Medulla oblongata (tissue), 1 donor: ENCODE measurements at regions not wholly inside any gene's neighbourhood (a gene's known extent, or its start where the extent isn't known, plus 50 kb on each side); places are given as distances from the start of the nearest gene placed in this dataset.

Experiments
- DNase-seq: peaks from one replicate; pipeline ENCODE4 v3.0.0-alpha.2; 2015; ENCODE audit errors: extremely low spot score

DNA sequence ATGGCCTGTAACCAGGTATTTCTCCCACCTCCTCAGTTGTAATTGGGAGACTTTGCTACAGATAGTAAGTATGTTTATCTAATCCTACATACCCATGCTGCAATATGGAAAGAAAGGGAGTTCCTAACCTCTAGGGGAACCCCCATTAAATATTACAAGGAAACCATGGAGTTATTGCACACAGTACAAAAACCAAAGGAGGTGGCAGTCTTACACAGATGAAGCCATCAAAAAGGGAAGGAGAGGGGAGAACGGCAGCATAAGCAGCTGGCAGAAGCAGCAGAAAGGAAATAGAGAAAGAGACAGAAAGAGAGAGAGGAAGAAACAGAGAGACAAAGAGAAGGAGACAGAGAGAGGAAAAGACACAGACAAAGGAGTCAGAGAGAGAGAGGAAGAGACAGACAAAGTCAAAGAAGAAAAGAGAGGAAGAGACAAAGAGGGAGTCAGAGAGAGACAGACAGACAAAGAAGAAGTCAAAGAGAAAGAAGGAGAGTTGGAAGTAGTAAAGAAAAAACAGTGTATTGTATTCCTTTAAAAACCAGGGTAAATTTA is 142.9 kb downstream of the FASLG start:
- DNase-seq, result no peak

DNA sequence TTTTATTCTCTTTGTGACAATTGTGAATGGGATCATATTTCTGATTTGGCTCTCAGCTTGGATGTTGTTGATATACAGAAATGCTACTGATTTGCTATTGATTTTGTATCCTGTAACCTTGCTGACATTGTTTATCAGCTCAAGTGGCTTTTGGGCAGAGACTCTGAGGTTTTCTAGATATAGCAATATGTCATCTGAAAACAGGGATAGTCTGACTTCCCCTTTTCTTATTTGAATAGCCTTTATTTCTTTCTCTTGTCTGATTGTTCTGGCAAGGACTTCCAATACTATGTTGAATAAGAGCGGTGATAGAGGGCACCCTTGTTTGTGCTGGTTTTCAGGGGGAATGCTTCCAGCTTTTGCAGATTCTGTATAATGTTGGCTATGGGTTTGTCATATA is 150.8 kb downstream of the FASLG start:
- DNase-seq, result no peak

DNA sequence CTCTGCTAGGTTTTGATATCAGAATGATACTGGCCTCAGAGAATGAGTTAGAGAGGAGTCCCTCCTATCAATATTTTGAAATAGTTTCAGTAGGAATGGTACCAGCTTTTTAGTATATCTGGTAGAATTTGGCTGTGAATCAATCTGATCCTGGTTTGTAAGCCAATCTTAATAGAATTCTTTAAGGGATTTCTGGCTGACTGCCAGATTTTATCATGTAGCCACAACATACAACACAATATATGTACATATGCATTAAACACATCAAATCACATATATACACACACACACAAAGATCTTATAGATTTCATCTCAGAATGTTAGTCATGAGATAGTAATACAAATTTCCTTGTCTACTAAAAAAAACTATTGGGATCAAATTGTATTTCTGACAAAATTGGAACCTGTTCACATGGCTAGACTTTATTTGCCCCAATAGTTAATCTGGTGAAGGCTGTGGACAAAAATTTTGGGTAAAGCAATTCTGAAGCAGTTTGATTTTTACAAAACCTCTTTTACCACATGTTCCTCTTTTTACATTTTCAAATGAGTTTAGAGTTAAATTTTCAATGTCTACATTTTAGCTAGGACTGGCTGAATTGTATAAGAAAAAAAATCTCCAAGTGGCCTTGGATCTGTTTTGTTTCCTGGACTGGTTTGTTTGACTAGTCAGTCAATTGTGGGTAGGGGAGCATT is 151.7 kb downstream of the FASLG start:
- no peak for DNase-seq

DNA sequence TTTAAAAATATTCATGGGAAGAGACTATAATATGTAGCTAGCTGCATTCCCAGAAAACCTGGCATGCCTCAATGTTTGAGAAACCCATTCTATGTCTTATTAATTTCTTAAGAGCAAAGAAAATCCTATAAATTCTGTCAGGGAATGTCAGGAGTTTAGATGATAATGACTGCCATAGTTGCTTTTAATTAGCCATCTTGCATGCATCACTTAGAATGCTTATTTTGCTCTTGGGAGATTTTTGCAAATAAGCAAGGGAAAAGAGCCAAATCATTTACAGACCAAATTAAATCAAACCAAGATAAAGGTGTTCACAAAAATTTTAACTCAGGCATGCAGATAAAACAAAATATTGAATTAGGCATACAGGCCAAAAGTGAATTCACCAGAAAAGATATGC is 152.8 kb downstream of the FASLG start:
- no peak for DNase-seq

DNA sequence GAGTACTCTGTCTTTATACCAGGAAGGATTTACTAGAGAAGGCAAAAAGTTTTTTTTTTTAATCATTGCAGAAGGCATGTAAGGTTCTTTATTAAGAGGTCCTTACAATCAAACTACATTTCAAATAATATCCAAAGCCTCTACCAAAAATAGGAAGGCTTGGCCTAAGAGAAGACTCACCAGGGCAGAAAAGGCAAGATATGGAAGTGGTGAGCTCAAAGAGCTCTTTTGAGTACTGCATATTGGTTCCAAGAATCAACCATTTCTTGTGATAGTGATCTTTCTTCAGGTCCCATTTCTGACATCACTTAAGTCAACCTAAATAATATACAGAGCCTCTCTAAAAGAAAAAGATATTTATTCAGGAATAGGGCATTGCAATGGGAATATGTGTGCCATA is 153.2 kb downstream of the FASLG start:
- no peak for DNase-seq

DNA sequence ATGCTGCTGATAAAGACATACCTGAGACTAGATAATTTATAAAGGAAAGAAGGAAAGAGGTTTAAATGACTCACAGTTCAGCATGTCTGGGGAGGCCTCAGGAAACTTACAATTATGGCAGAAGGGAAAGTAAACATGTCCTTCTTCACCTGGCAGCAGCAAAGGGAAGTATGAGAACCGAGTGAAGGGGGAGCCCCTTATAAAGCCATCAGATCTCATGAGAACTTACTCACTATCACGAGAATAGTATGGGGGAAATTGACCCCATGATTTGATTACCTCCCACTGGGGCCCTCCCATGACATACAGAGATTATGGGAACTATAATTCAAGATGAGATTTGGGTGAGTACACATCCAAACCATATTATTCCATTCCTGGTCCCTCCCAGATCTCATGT is 154.4 kb downstream of the FASLG start:
- no peak for DNase-seq

DNA sequence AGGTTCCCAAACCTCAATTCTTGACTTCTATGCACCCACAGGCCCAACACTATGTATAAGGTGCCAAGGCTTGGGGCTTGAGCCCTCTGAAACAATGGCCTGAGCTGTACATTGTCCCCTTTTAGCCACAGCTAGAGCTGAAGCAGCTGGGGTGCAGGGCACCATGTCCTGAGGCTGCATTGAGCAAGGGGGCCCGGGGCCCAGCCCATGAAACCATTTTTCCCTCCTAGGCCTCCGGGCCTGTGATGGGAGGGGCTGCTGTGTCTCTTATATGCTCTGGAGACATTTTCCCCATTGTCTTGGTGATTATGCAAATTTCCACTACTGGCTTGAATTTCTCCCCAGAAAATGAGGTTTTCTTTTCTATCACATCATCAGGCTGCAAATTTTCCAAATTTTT is 155.5 kb downstream of the FASLG start:
- DNase-seq, result no peak

DNA sequence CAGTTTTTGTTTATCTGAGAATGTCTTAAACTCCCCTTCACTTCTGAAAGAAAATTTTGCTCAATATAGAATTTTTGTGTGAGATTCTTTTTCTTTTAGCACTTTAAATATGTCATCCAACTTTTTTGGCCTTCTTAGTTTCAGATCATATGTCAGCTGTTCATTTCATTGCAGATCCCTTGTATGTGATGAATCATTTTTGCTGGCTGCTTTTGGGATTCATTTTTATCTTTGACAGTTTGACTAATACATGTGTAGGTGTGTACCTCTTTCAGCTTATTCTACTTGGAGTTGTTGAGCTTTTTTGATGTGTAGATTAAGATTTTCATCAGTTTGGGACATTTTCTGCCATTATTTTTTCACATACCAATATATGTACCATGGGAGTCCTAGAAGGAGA is 156.8 kb downstream of the FASLG start:
- DNase-seq, result no peak

DNA sequence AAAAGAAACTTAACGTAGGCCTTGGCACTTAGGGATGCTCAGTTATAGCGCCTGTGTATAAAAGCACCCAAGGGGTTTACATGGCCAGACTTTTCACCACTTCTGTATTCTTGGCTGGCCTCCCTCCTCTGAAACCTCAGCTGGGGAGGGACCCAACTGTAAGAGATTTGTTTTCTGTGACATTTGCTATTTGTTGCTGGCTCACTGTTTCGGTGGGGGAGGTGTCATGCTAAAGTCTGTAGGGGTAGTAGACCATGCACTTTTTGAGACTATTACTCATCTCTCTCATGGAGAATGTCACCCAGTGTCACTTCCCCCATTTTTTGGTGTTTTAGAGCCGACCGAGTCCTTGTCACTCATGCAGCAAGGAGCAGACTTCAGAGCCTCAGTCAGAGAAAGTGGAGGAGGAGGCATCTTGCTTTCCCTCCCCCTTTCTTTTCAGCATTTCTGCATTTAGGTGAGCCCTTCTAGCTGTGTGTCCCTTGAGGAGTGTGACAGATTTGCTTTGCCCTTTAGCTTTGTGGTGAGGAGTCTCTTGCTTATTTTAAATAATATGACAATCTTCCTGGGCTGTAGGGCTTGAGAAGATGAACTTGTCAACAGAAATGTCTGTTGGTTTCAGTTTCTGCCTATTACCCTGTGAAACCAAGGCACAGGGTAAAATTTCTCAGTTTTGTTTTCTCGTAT is 160.1 kb downstream of the FASLG start:
- DNase-seq, result peak; percentile 59

DNA sequence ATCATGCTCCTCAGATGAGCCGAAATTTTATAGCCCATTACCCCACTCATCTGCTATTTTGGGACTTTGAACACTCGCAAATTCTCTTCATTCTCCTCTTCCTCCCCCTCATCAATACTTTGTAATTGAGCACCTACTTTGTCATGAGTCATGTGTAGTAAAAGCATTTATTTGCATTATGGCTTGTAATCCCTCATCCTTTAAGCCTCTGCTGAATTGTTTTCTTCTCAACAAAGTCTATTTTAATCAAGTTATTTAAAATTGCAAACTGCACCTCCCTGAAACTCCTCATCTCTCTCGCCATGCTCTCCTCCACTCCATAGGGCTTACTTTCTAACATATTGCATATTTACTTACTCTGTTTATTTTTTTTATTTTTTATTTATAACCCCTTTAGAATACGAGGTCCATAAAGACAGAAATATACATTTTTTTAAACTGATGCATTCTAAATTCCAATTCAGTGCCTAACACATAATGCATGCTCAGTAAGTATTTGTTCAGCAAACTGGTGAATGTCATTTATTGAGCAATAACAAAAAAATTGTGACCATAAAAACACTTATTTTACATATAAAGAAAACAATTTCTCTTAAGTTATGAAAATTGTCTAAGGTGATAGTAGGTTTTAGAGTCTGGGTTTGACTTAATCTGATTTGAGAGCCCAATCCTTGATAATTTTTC is 161.7 kb downstream of the FASLG start:
- no peak for DNase-seq

DNA sequence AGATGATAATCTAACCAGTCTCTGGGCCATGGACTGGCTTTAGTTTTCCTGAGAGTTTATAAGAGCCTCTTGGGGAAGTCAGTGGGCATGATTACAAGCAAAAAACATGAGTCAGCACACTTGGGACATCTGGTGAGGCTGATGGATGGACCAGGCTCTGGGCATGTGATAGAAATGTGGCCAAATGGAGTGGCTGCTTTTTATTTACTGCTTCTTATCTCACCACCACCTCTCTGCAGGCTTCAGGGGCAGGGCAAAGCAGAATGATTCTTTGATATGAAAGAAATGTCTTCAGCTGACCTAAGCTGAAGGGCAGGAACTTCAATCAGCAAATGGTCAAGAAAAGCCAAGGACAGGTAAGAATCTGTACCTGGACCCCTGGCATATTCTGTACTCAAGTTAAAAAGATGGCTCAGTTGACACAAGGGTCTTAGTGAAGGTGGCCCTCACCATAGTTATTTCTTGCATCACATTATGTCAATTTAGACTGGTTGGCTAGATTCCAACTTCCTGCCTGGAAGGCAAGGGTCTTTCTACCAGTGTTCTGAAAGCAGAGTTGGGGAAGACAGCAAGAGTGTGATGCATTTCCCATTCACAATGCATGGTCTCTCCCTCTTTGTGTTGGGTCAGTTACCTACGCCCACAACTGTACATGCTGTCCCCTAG is 162.8 kb downstream of the FASLG start:
- peak; percentile 75 for DNase-seq

DNA sequence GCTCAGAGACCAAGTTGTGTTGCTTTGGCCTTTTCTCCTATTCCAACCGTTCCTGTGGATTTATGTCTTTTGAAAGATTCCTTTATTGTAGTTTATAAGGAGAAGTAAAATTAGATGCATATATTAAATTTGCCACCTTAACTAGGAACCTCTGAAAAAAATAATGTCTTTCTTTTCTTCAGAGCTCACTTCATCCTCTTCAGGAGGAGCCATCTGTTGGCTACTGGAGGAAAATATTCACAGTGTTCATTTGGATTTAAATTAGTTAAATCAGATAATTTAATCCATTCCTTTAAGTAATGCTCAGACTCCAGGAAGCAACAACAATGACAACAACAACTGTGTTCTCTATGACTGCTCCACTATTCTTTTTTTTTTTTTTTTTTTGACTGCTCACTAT is 164.0 kb downstream of the FASLG start:
- DNase-seq, result no peak

DNA sequence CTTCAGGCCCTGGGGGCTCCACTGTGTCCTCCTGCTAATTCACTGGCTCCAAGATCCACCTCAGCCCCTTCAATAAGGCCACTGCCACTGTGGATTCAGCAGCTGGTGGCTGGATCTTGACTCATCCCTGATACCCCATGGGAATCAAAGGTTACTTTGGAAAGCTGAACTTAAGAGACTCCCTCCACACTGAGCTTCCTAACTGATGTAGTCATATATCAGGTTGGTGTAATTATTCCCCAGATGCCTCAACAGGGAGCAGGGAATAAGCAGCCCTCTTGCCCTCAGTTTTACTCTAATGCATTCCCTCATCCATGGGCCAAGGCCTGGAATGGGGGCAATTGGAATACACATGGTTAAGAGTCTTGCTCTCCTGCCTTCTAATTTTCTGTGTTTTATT is 164.6 kb downstream of the FASLG start:
- DNase-seq, result no peak

DNA sequence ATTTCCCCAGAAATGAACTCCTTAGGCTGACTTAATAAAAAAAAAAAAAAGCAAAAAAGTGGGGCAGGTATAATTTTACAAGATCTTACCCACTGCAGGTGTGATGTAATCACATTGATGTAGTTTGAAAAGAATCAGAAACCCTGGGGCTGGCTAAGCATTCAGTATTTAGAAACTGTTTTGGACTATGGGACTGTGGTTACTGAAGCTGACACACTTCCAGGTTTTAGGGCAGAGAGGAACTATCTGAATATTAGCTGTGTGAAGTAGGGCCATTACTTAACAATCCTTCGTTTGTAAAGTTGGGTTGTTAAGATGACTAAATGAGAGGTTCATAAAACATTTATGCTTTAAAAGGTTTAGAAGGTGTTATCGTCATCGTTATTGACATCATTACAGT is 165.3 kb downstream of the FASLG start:
- DNase-seq, result peak; percentile 53

DNA sequence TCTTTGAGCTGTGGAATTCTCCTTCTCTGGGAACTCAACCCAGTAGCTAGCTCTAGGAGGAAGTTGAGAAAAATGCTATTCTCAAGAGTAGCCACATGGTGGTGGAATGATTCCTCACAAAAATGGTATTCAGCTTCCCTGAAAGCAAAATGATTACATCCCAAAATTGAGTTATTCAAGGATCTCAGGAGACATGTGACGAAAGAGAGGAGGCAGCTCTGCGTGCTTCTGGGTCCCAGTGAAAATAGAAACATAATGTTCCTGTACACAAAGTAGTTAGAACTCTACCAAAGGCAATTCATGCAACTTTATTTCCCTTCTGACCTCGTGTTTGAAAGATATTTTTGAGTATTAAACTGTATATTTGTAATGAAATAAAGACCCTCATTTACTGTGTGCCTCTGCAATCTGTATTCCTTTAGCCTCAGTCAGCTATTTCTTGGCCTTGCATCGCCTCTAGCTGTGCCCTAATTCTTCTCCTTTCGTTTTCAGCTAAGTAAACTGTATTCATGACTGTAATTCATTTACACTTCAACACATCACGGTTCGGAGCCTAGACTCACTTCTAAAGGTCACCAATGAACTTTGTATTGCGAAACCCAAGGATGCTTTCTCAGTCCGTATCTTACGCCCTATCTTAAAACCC is 167.3 kb downstream of the FASLG start:
- DNase-seq, result peak; percentile 62

DNA sequence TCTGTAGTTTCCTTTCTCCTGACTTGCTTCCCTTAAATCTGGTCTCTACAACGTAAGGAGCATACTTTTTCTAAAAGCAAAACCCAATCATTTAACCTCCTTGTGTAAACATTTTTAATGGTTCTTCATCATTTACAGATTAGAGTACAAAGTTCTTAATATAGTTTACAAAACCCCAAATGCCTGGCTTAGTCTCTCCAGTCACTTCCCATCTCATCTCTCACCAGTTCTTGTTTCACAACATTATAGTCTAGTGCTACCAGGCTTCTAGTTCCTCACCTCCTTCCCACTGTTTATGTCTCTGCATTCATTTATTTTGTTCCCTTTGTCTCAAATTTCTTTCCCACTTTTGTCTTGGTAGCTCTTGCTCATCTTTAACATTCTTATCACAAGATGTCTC is 168.4 kb downstream of the FASLG start:
- peak; percentile 27 for DNase-seq

DNA sequence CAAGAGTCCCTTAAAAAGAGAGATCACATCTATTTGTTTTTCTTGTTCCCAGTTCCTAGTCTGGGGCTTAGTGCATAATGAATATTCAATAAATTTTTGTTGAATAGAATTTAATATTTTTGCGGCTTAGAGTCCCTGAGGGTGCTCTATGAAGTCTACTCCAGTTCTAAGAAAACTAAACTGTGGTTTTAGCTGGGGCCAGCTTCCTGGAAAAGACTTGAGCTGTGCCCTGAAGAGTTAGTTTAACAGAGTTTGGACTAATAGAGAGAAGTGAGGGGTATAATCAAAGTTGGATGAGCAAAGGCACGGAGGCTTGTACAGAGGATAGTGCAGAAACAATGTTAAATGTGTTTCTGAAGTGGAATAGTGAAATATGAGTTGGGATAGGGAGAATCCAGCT is 168.9 kb downstream of the FASLG start:
- DNase-seq, result no peak

DNA sequence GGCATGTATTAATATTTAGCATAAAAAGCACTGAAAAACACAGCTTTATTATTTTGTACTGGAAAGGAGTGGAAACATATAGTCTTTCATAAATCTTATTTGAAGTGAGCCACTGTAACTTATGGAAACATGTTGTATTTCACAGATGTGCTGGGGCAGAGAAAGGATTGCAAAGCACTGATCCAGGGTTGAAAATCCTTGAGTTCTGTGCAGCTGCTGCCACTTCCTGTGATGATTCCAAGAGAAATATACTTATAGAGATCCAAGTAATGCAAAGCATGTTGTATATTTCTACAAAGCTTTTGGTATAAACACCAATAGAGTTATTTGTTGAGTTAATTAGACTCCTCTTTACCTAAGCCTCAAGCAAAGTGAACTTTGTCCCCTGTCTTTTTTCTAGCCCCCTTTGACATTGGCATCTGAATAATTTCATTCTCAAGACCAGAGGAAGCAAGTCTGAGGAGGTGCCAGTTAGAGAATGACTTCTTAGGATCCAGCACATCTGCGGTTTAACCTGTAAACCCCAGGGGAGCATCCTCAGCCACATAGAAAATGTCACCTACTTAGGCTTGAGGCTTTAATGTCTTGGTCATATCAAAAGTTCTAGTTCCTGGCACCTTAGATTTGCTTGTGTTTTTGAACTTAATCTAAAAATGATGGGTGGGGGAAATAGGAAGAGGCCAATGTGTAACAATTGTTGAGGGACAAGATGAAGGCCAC is 173.3 kb downstream of the FASLG start:
- no peak for DNase-seq

DNA sequence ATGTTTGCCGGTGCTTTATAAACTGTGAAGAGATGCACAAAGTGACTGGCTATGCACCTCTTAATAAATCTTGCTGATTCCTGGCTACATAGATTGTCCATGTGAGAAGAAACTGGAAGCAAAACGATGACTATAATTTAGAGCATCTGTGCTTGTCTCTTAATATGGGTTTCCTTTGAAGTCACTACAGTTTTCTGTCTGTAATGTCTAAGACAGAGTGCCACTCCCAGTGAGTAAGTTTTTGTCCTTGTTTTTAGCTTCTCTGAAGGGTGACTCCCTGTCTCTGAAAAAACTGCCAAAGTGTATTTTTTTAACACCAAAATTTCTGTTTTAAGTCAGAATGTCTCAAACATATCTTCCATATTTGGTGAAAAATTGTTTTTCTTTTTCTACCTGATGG is 175.1 kb downstream of the FASLG start:
- DNase-seq, result no peak

DNA sequence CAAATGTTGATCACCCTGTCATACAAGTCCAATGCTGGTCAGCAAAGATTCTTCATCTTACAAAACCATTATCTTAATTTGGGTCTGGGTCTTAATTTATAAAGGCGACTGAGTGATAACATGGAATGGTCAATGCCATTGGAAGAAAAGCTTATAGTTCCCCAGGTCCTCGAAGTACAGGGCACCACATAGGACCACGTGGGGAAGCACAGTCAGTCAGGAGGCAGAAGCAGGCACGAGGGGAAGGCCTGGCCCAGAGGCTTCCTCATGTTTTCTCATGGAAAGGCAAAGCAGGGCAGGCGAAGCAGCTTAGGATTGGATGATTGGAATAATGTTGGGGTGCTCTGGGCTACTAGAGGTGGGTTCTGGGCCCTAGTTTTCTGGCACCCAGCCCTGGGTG is 175.7 kb downstream of the FASLG start:
- DNase-seq, result no peak

DNA sequence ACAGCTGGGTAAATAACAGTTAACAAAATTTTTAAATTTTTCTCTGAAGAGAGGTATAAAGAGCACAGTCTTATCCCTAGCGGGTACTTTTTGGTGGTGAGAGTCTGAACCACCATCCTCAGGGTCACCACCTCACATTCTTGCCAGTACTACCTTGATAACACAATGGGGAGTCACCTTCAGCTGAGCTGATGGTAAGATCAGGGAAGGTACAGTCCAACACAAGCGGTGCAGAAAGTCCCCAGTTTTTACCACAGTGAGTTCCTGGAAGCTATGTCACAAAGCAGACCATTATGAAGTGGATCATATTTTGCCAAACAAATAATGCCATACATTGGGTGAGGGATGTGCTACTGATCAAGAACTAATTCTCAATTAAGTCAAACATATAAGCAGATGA is 176.9 kb downstream of the FASLG start:
- no peak for DNase-seq
